ENCODE measurements at regions not wholly inside any gene's neighbourhood (a gene's known extent, or its start where the extent isn't known, plus 50 kb on each side); places are given as distances from the start of the nearest gene placed in this dataset.
"Not testable (repeated sequence)": the region's sequence is repeated elsewhere in the genome, so short reads cannot be mapped to it uniquely, and the experiment has no call there.

DNA sequence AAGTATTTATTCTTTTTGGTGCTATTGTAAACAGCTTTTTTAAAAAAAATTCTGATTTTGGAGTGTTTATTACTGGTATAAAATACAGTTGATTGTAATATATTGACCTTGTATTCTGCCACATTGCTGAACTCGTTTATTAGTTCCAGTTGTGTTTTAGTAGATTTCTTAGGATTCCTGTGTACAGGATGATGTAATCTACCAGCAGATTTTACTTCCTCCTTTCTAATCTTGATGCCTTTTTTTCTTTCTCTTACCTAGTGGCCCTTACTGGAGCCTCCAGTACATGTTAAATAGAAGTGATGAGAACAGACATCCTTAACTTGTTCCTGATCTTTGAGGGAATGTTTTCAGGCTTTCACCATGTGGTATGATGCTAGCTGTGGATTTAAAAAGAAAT, 70.4 kb upstream of the KY start:
- H3K27me3 ChIP-seq = no peaks in the 10 kb centered on the region
- no peaks in the 10 kb centered on the region for H3K4me1 ChIP-seq
- 43 to 55% methylated on average over 1 of the region's 1 CpG for WGBS, 2 donors (ENCODE audit: low coverage in 1 of 2)

DNA sequence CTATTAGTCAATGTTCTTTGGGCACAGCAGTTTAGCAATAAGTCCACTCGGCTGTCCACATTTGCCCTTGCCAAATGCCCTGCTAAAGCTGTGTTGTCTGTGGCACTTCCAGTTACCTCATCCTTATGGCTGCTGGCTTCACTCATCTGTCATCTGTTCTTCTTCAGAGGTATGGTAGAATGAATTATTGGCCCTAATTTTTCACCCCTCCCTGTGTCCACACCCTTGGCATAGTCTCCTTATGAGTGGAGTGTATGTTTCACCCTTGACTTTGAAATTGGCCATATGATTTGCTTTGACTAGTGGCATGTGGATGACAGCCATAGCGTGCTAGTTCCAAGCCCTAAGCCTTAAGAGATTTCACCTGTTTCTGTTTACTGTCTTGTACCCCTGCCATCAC, 72.1 kb upstream of the EPHB1 start:
- H3K4me1 ChIP-seq = no peaks in the 10 kb centered on the region
- no peaks in the 10 kb centered on the region for H3K27me3 ChIP-seq
- no peak overlapping the region for H3K27ac ChIP-seq
- no peak for ATAC-seq
- WGBS, 2 donors (ENCODE audit: low coverage in 1 of 2) = 78 to 83% methylated on average over 2 of the region's 2 CpGs
- TF ChIP-seq POLR2AphosphoS5 (IDR thresholded peaks at IDR 0.05) = no peak
- TF ChIP-seq, protein P1, sequence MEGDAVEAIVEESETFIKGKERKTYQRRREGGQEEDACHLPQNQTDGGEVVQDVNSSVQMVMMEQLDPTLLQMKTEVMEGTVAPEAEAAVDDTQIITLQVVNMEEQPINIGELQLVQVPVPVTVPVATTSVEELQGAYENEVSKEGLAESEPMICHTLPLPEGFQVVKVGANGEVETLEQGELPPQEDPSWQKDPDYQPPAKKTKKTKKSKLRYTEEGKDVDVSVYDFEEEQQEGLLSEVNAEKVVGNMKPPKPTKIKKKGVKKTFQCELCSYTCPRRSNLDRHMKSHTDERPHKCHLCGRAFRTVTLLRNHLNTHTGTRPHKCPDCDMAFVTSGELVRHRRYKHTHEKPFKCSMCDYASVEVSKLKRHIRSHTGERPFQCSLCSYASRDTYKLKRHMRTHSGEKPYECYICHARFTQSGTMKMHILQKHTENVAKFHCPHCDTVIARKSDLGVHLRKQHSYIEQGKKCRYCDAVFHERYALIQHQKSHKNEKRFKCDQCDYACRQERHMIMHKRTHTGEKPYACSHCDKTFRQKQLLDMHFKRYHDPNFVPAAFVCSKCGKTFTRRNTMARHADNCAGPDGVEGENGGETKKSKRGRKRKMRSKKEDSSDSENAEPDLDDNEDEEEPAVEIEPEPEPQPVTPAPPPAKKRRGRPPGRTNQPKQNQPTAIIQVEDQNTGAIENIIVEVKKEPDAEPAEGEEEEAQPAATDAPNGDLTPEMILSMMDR (IDR thresholded peaks at IDR 0.05) = no peak
- no peak for TF ChIP-seq EP300 (IDR thresholded peaks at IDR 0.05)
- no peak for TF ChIP-seq POLR2A (IDR thresholded peaks at IDR 0.05)
- no peaks in the 10 kb centered on the region for H3K36me3 ChIP-seq
- H3K9me3 ChIP-seq = no peaks in the 10 kb centered on the region
- H3K4me3 ChIP-seq = no peak overlapping the region

More for the DNA sequence above, 70.4 kb upstream of the KY start:
- Histone ChIP-seq H3K4me3 (no peak overlapping the region), H3K9me3 (no peaks in the 10 kb centered on the region), H3K27ac (no peak overlapping the region), H3K36me3 (no peaks in the 10 kb centered on the region)
- TF ChIP-seq POLR2AphosphoS5 (IDR thresholded peaks at IDR 0.05) (no peak), EP300 (IDR thresholded peaks at IDR 0.05) (no peak), POLR2A (IDR thresholded peaks at IDR 0.05) (no peak)
- TF ChIP-seq, protein P1 (IDR thresholded peaks at IDR 0.05) = no peak
- ATAC-seq = no peak

GRCh38 chr3:134729649-134730048, 65.4 kb upstream of the EPHB1 start:
- H3K27me3 ChIP-seq = no peaks in the 10 kb centered on the region
- WGBS, 2 donors (ENCODE audit: low coverage in 1 of 2) = 93 to 95% methylated on average over 2 to 3 of the region's 3 CpGs
- no peaks in the 10 kb centered on the region for H3K36me3 ChIP-seq
- H3K4me1 ChIP-seq = no peaks in the 10 kb centered on the region
- no peak for ATAC-seq
- no peak overlapping the region for H3K4me3 ChIP-seq
- no peak overlapping the region for H3K27ac ChIP-seq
- no peaks in the 10 kb centered on the region for H3K9me3 ChIP-seq
- TF ChIP-seq EP300 (IDR thresholded peaks at IDR 0.05) = no peak
- no peak for TF ChIP-seq POLR2AphosphoS5 (IDR thresholded peaks at IDR 0.05)
- TF ChIP-seq POLR2A (IDR thresholded peaks at IDR 0.05) = no peak
- TF ChIP-seq, protein P1 (IDR thresholded peaks at IDR 0.05) = no peak

- WGBS, 2 donors (ENCODE audit: low coverage in 1 of 2) = 88 to 100% methylated on average over 1 of the region's 2 CpGs
- no peak overlapping the region for H3K27ac ChIP-seq
- no peaks in the 10 kb centered on the region for H3K4me1 ChIP-seq
- H3K9me3 ChIP-seq = no peaks in the 10 kb centered on the region
- no peaks in the 10 kb centered on the region for H3K27me3 ChIP-seq
- H3K36me3 ChIP-seq = no peaks in the 10 kb centered on the region
- no peak overlapping the region for H3K4me3 ChIP-seq
- no peak for TF ChIP-seq POLR2AphosphoS5 (IDR thresholded peaks at IDR 0.05)
- no peak for TF ChIP-seq EP300 (IDR thresholded peaks at IDR 0.05)
- no peak for TF ChIP-seq POLR2A (IDR thresholded peaks at IDR 0.05)
- TF ChIP-seq, protein P1 (IDR thresholded peaks at IDR 0.05) = no peak
- ATAC-seq = no peak
Observed at GRCh38 chr3:134737516-134737915, 57.5 kb upstream of the EPHB1 start.

DNA sequence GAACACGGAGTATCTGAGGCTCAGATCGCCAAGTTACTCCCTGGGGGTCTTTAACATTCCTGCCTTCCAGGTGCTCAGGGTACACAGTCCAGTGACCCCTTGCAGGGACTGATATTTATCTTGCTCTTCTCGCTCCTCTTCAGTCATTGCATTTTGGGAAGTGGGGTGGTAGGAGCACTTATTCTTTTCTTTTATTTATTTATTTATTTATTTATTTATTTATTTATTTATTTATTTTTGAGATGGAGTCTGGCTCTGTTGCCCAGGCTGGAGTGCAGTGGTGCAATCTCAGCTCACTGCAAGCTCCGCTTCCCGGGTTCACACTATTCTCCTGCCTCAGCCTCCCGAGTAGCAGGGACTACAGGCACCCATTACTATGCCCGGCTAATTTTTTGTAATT, 55.0 kb upstream of the EPHB1 start:
- H3K27ac ChIP-seq, ATAC-seq, H3K27me3 ChIP-seq, H3K36me3 ChIP-seq, H3K9me3 ChIP-seq, H3K4me3 ChIP-seq, H3K4me1 ChIP-seq: not testable (repeated sequence)
- WGBS, 2 donors (ENCODE audit: low coverage in 1 of 2) = 82% methylated on average over 3 of the region's 7 CpGs; no CpG with 5 or more reads in 1 of the 2 donors
